ENCODE measurements at regions not wholly inside any gene's neighbourhood (a gene's known extent, or its start where the extent isn't known, plus 50 kb on each side); places are given as distances from the start of the nearest gene placed in this dataset.

GRCh38 chr16:6308176-6308575 lies 1024.5 kb upstream of the RBFOX1 start:
- TF ChIP-seq CTCF (IDR thresholded peaks at IDR 0.05; ENCODE audit: low read depth, low read length, poor library complexity, severe bottlenecking) (no peak), EZH2phosphoT487 (IDR thresholded peaks at IDR 0.05; ENCODE audit: borderline replicate concordance, low read length) (no peak)
